ENCODE measurements at regions not wholly inside any gene's neighbourhood (a gene's known extent, or its start where the extent isn't known, plus 50 kb on each side); places are given as distances from the start of the nearest gene placed in this dataset.

- H3K23ac ChIP-seq (ENCODE audit: insufficient read length, low read depth, low read length) = no peak overlapping the region
- no peaks in the 10 kb centered on the region for H3K4me1 ChIP-seq (ENCODE audit: insufficient read depth, low read length)
- no CpG with 5 or more reads among the region's 17 CpGs for WGBS (ENCODE audit: extremely low coverage, insufficient read length, low lambda C conversion rate)
- H3K27ac Mint-ChIP-seq = no peak overlapping the region
- H2AK5ac ChIP-seq (ENCODE audit: insufficient read length, low read length) = no peak overlapping the region
- H4K91ac ChIP-seq (ENCODE audit: insufficient read length, low read depth, low read length) = no peak overlapping the region
- H3K9me3 ChIP-seq (ENCODE audit: control insufficient read depth, low read depth, low read length) = no peaks in the 10 kb centered on the region
- H3K36me3 Mint-ChIP-seq (ENCODE audit: insufficient read depth in 1 of 3, low read depth in 3 of 3) = peaks cover 0 to 4% (median 3%) of the 10 kb centered on the region in 3 experiments; a peak in 3 of 7 replicates
- no peak overlapping the region for H4K5ac ChIP-seq (ENCODE audit: insufficient read length, low read depth, low read length)
- no peak overlapping the region for H4K8ac ChIP-seq (replicated peaks; ENCODE audit: insufficient read length, low read depth, low read length)
- no peaks in the 10 kb centered on the region for H3K23me2 ChIP-seq (ENCODE audit: insufficient read length, low read depth, low read length, poor library complexity, severe bottlenecking)
- H3K4me2 ChIP-seq (ENCODE audit: insufficient read depth, insufficient read length, low read length) = no peak overlapping the region
- H3K27me3 Mint-ChIP-seq (ENCODE audit: low read depth) = peaks cover 20% of the 10 kb centered on the region
- H2BK20ac ChIP-seq (ENCODE audit: low read depth, low read length, poor library complexity, severe bottlenecking) = no peak overlapping the region
- peaks cover 32 to 37% of the 10 kb centered on the region in 2 experiments for H3K9me3 Mint-ChIP-seq
- H3K4ac ChIP-seq (ENCODE audit: low read depth, low read length) = no peak overlapping the region
- no peak overlapping the region for H2AFZ ChIP-seq (ENCODE audit: low read length)
- H3K9ac ChIP-seq (ENCODE audit: extremely low read depth, insufficient read length, low read length) = no peak overlapping the region
- H4K20me1 ChIP-seq (ENCODE audit: control insufficient read depth, insufficient read depth, insufficient read length) = no peaks in the 10 kb centered on the region
- no peak overlapping the region for H3T11ph ChIP-seq (ENCODE audit: low read length)
- no peak overlapping the region for H3K56ac ChIP-seq (ENCODE audit: insufficient read length, low read depth, low read length)
- H2BK5ac ChIP-seq (ENCODE audit: insufficient read length, low read length) = no peak overlapping the region
- no peak overlapping the region for H3K27ac ChIP-seq (ENCODE audit: insufficient read length, low read depth, low read length)
- no peak for TF ChIP-seq CTCF (conservative IDR thresholded peaks at IDR 0.05)
- no peak overlapping the region for H2BK12ac ChIP-seq (ENCODE audit: insufficient read length, low read depth, low read length)
- H3K18ac ChIP-seq (ENCODE audit: insufficient read length, low read depth, low read length) = no peak overlapping the region
- no peak overlapping the region; the same call in 1 of the 2 replicates for H3K14ac ChIP-seq (ENCODE audit: insufficient read depth, low read length)
- no peak overlapping the region for H3K4me3 Mint-ChIP-seq
- H3K4me1 Mint-ChIP-seq = 0 out of 4 replicates have a peak, but pooled peaks cover 0 to 4% of the 10 kb centered on the region in 2 experiments
- no peak overlapping the region for H2BK120ac ChIP-seq (ENCODE audit: low read depth, low read length, poor library complexity, severe bottlenecking)
- no peaks in the 10 kb centered on the region for H3K79me1 ChIP-seq (ENCODE audit: insufficient read depth, low read depth, low read length, poor library complexity, severe bottlenecking)
- no peaks in the 10 kb centered on the region for H3K27me3 ChIP-seq (ENCODE audit: insufficient read depth, low read length)
- DNase-seq = no peak
- H2BK15ac ChIP-seq (ENCODE audit: low read depth, low read length) = no peak overlapping the region
- no peaks in the 10 kb centered on the region for H3K79me2 ChIP-seq (ENCODE audit: insufficient read depth, low read length)
Measured at GRCh38 chr16:88309174-88309907, 73.4 kb upstream of the ZNF469 start.

All from H9 (cell line).